AG04450 (cell line): ENCODE measurements at regions not wholly inside any gene's neighbourhood (a gene's known extent, or its start where the extent isn't known, plus 50 kb on each side); places are given as distances from the start of the nearest gene placed in this dataset.

Experiments used
- CTCF ChIA-PET: fragments of 300-600, 350-600 bp; formaldehyde crosslinking; extraction: SDS; loops from one replicate; lab custom pipeline; 2022; ENCODE audit warnings: antibody characterized with exemption, inconsistent platforms; lab: Charles Lee
- POLR2A ChIA-PET: fragments of 350-600 bp; formaldehyde crosslinking; extraction: SDS; loops from one replicate; lab custom pipeline; 2021; ENCODE audit warnings: antibody characterized with exemption, inconsistent platforms; lab: Yijun Ruan, JAX
- DNase-seq: peaks from one replicate; pipeline ENCODE4 v3.0.0-alpha.2; 2011; ENCODE audit warnings: low read depth, low spot score
- H3K27ac ChIP-seq: one replicate; pipeline ENCODE4 v1.5.1; 2012; ENCODE audit warnings: low read depth, low read length, control low read depth
- H3K27me3 ChIP-seq: one replicate; pipeline ENCODE4 v1.6.0; 2012; ENCODE audit warnings: low read length; ENCODE audit not compliant: control insufficient read depth, insufficient read depth
- H3K4me3 ChIP-seq: 2 replicates; pipeline ENCODE4 v1.5.1; 2011; ENCODE audit warnings: mild to moderate bottlenecking, low read depth, low read length, control low read depth
- H3K9me3 ChIP-seq: 2 replicates; pipeline ENCODE4 v1.5.1; 2012; ENCODE audit warnings: low read length; ENCODE audit not compliant: control insufficient read depth, insufficient read depth
- CTCF ChIP-seq: IDR thresholded peaks from 2 replicates; pipeline ENCODE4 v1.5.1; 2011; ENCODE audit warnings: low read depth, low read length, control low read depth, inconsistent platforms

- TF ChIP-seq CTCF = no peak
- Histone ChIP-seq H3K9me3 (no peaks in the 10 kb centered on the region), H3K27ac (no peak overlapping the region), H3K27me3 (no peaks in the 10 kb centered on the region), H3K4me3 (no peak overlapping the region)
- DNase-seq = no peak
- ChIA-PET POLR2A (no interaction called here), CTCF (no interaction called here)
Measured at GRCh38 chr2:226408141-226408540, 391.5 kb downstream of the IRS1 start.

- H3K4me3 ChIP-seq = no peak overlapping the region
- CTCF ChIA-PET = no interaction called here
- no peaks in the 10 kb centered on the region for H3K9me3 ChIP-seq
- TF ChIP-seq CTCF = no peak
- POLR2A ChIA-PET = no interaction called here
- H3K27ac ChIP-seq = no peak overlapping the region
- no peaks in the 10 kb centered on the region for H3K27me3 ChIP-seq
- no peak for DNase-seq
Measured at GRCh38 chr2:226407135-226407534, 392.5 kb downstream of the IRS1 start.

GRCh38 chr2:226405465-226405864, 394.2 kb downstream of the IRS1 start:
- H3K4me3 ChIP-seq = no peak overlapping the region
- ChIA-PET POLR2A (no interaction called here), CTCF (no interaction called here)
- TF ChIP-seq CTCF = no peak
- H3K27ac ChIP-seq = no peak overlapping the region
- no peaks in the 10 kb centered on the region for H3K9me3 ChIP-seq
- DNase-seq = no peak
- no peaks in the 10 kb centered on the region for H3K27me3 ChIP-seq

- no peaks in the 10 kb centered on the region for H3K9me3 ChIP-seq
- H3K27me3 ChIP-seq = no peaks in the 10 kb centered on the region
- no peak for DNase-seq
- no peak for TF ChIP-seq CTCF
- ChIA-PET CTCF (no interaction called here), POLR2A (no interaction called here)
- H3K27ac ChIP-seq = no peak overlapping the region
- no peak overlapping the region for H3K4me3 ChIP-seq
Measured at GRCh38 chr2:226403369-226403768, 396.3 kb downstream of the IRS1 start.

GRCh38 chr2:226399006-226399405, 400.6 kb downstream of the IRS1 start:
- POLR2A ChIA-PET = no interaction called here
- Histone ChIP-seq H3K4me3 (no peak overlapping the region), H3K27ac (no peak overlapping the region), H3K27me3 (no peaks in the 10 kb centered on the region), H3K9me3 (no peaks in the 10 kb centered on the region)
- no peak for TF ChIP-seq CTCF
- DNase-seq = no peak
- CTCF ChIA-PET = no interaction called here
